ENCODE measurements at regions not wholly inside any gene's neighbourhood (a gene's known extent, or its start where the extent isn't known, plus 50 kb on each side); places are given as distances from the start of the nearest gene placed in this dataset.

DNA sequence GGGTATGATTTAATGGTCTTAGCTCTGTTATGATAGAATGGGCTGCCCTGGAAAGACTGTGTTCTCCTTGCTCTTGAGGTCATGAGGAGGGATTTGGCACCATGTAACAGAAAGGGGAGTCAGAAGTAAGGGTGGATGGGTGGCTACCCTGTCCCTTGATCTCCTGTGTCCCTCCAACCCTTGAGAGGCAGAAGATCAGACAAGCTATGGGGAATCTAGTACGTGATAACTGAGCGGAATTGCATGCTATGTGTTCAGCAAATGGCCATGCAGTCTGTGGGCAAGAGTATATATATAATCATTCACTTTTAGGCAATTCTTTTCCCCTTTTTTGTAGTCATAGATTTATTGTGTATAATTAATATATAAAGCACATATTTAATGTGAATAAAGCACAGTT lies 174.9 kb downstream of the SEC23IP start:
- CTCF ChIA-PET: no interaction called here
- ATAC-seq (no peak), DNase-seq (ENCODE audit: low read depth, low spot score) (no peak)
- H3K27ac ChIP-seq (ENCODE audit: low read length): no peak overlapping the region
- in situ Hi-C loops (cut with HindIII; ENCODE audit: low pct_unique_long_range_greater_than_20kb, low sequenced_read_pairs) (no loop called here), intact Hi-C loops (cut with micrococcal nuclease; ENCODE audit: unreplicated experiment) (no loop called here)
- H3K4me3 ChIP-seq (ENCODE audit: low read depth in 2 of 2, low read length in 2 of 2): no peak overlapping the region
- H3K27me3 ChIP-seq (ENCODE audit: control insufficient read depth, insufficient read depth, low read length): 0 out of 2 replicates have a peak, but pooled peaks cover 2% of the 10 kb centered on the region
- no TSS peak for BruUV-seq (replicated peaks)
- TF ChIP-seq, protein P1, sequence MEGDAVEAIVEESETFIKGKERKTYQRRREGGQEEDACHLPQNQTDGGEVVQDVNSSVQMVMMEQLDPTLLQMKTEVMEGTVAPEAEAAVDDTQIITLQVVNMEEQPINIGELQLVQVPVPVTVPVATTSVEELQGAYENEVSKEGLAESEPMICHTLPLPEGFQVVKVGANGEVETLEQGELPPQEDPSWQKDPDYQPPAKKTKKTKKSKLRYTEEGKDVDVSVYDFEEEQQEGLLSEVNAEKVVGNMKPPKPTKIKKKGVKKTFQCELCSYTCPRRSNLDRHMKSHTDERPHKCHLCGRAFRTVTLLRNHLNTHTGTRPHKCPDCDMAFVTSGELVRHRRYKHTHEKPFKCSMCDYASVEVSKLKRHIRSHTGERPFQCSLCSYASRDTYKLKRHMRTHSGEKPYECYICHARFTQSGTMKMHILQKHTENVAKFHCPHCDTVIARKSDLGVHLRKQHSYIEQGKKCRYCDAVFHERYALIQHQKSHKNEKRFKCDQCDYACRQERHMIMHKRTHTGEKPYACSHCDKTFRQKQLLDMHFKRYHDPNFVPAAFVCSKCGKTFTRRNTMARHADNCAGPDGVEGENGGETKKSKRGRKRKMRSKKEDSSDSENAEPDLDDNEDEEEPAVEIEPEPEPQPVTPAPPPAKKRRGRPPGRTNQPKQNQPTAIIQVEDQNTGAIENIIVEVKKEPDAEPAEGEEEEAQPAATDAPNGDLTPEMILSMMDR (IDR thresholded peaks at IDR 0.05): no peak
- TF ChIP-seq TCF7L2 (IDR thresholded peaks at IDR 0.05; ENCODE audit: low read depth, low read length) (no peak), SIN3A (IDR thresholded peaks at IDR 0.05; ENCODE audit: borderline replicate concordance, insufficient read depth, low read depth, low read length) (no peak), POLR2AphosphoS5 (IDR thresholded peaks at IDR 0.05; ENCODE audit: low read depth, low read length) (no peak)
- TF ChIP-seq, protein P2, sequence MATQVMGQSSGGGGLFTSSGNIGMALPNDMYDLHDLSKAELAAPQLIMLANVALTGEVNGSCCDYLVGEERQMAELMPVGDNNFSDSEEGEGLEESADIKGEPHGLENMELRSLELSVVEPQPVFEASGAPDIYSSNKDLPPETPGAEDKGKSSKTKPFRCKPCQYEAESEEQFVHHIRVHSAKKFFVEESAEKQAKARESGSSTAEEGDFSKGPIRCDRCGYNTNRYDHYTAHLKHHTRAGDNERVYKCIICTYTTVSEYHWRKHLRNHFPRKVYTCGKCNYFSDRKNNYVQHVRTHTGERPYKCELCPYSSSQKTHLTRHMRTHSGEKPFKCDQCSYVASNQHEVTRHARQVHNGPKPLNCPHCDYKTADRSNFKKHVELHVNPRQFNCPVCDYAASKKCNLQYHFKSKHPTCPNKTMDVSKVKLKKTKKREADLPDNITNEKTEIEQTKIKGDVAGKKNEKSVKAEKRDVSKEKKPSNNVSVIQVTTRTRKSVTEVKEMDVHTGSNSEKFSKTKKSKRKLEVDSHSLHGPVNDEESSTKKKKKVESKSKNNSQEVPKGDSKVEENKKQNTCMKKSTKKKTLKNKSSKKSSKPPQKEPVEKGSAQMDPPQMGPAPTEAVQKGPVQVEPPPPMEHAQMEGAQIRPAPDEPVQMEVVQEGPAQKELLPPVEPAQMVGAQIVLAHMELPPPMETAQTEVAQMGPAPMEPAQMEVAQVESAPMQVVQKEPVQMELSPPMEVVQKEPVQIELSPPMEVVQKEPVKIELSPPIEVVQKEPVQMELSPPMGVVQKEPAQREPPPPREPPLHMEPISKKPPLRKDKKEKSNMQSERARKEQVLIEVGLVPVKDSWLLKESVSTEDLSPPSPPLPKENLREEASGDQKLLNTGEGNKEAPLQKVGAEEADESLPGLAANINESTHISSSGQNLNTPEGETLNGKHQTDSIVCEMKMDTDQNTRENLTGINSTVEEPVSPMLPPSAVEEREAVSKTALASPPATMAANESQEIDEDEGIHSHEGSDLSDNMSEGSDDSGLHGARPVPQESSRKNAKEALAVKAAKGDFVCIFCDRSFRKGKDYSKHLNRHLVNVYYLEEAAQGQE (IDR thresholded peaks at IDR 0.05; ENCODE audit: insufficient read depth in 1 of 2, low read depth in 2 of 2, low read length in 1 of 2): no peak
- no peaks in the 10 kb centered on the region for H3K4me1 ChIP-seq (ENCODE audit: control insufficient read depth, insufficient read depth, low read length)
- no peaks in the 10 kb centered on the region for H3K9me3 ChIP-seq (ENCODE audit: control insufficient read depth, insufficient read depth, low read depth, low read length)
- POLR2A ChIA-PET: no interaction called here
- H3K36me3 ChIP-seq (ENCODE audit: control insufficient read depth, insufficient read depth, low read length): no peaks in the 10 kb centered on the region

DNA sequence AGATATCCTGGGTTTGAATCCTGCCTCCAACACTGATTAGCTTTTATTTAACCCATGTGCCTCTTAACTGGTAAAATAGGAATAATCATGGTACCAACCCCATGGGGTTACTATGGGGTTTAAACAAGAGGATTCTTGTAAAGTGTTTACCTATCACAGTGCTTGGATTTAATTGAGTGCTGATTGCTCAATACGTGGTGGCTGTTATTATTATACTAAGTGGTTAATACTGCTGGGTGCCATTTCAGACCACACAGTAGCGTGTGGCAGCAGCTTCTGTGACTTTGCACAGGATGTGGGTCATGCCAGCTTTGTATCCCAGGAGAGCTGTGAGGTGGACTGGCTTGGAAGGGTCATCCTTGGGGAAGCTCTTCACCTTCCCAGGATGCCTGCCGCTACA lies 177.2 kb downstream of the SEC23IP start:
- Histone ChIP-seq H3K9me3 (ENCODE audit: control insufficient read depth, insufficient read depth, low read depth, low read length) (no peaks in the 10 kb centered on the region), H3K36me3 (ENCODE audit: control insufficient read depth, insufficient read depth, low read length) (no peaks in the 10 kb centered on the region), H3K4me1 (ENCODE audit: control insufficient read depth, insufficient read depth, low read length) (no peaks in the 10 kb centered on the region), H3K27ac (ENCODE audit: low read length) (no peak overlapping the region), H3K4me3 (ENCODE audit: low read depth in 2 of 2, low read length in 2 of 2) (no peak overlapping the region), H3K27me3 (ENCODE audit: control insufficient read depth, insufficient read depth, low read length) (no peaks in the 10 kb centered on the region)
- no TSS peak for BruUV-seq (replicated peaks)
- POLR2A ChIA-PET: interaction anchor here (0.7 kb wide), 1 partner anchor 17 kb away, joined by 4 read pairs; no protein-coding TSS in a partner anchor
- CTCF ChIA-PET: no interaction called here
- TF ChIP-seq, protein P2 (IDR thresholded peaks at IDR 0.05; ENCODE audit: insufficient read depth in 1 of 2, low read depth in 2 of 2, low read length in 1 of 2): no peak
- TF ChIP-seq TCF7L2 (IDR thresholded peaks at IDR 0.05; ENCODE audit: low read depth, low read length) (no peak), POLR2AphosphoS5 (IDR thresholded peaks at IDR 0.05; ENCODE audit: low read depth, low read length) (no peak), SIN3A (IDR thresholded peaks at IDR 0.05; ENCODE audit: borderline replicate concordance, insufficient read depth, low read depth, low read length) (no peak)
- TF ChIP-seq, protein P1 (IDR thresholded peaks at IDR 0.05): no peak
- in situ Hi-C loops (cut with HindIII; ENCODE audit: low pct_unique_long_range_greater_than_20kb, low sequenced_read_pairs) (no loop called here), intact Hi-C loops (cut with micrococcal nuclease; ENCODE audit: unreplicated experiment) (no loop called here)
- ATAC-seq (no peak), DNase-seq (ENCODE audit: low read depth, low spot score) (no peak)
